ENCODE measurements at regions not wholly inside any gene's neighbourhood (a gene's known extent, or its start where the extent isn't known, plus 50 kb on each side); places are given as distances from the start of the nearest gene placed in this dataset.

DNA sequence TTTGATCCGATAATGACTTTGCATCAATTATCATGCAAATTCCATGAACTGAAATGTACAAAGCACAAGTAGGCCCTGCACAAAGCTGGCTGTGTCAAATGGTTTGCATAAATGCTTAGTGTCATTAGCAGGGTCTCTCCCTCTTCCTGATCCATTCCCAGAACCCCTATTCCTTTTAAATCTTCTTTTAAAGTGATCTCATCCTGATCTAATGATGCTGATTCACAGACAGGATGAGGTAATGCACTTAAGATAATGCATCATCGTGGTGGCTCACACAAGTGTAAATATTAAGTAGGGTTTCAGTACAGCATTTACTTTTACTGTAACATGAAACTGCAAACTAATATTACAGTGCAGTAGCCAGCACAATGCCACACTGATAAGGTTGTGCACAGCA is 304.8 kb upstream of the SOX11 start:
- ChIA-PET CTCF (no interaction called here), POLR2A (no interaction called here)
- TF ChIP-seq CTCF (IDR thresholded peaks at IDR 0.05) = no peak
- intact Hi-C loops (cut with DNase I, micrococcal nuclease) = no loop called here
- H3K9me3 ChIP-seq (ENCODE audit: control insufficient read depth in 1 of 2, insufficient read depth in 1 of 2, low read length in 2 of 2) = peaks cover 0 to 7% of the 10 kb centered on the region in 2 experiments
- no peak overlapping the region for H3K27ac ChIP-seq (ENCODE audit: low read depth in 1 of 2, low read length in 2 of 2)
- Mint-ChIP-seq H3K4me1 (ENCODE audit: low read depth) (no peaks in the 10 kb centered on the region), H3K9me3 (peaks cover 9% of the 10 kb centered on the region), H3K36me3 (ENCODE audit: low read depth) (no peaks in the 10 kb centered on the region), H3K27ac (no peak overlapping the region), H3K27me3 (no peaks in the 10 kb centered on the region), H3K4me3 (no peak overlapping the region)
- no peak overlapping the region for H3K4me3 ChIP-seq (ENCODE audit: low read length)
- DNase-seq = no peak
- ATAC-seq (ENCODE audit: poor library complexity) = no peak
- H3K27me3 ChIP-seq (ENCODE audit: control insufficient read depth in 1 of 2, insufficient read depth in 2 of 2, low read length in 2 of 2) = no peaks in the 10 kb centered on the region
- no peaks in the 10 kb centered on the region for H3K36me3 ChIP-seq (ENCODE audit: insufficient read depth, low read length)
- no peaks in the 10 kb centered on the region for H3K4me1 ChIP-seq (ENCODE audit: insufficient read depth, low read length)

GRCh38 chr2:5389740-5390139 is 302.4 kb upstream of the SOX11 start:
- CTCF ChIA-PET = no interaction called here
- H3K4me1 Mint-ChIP-seq (ENCODE audit: low read depth) = no peaks in the 10 kb centered on the region
- Histone ChIP-seq H3K36me3 (ENCODE audit: insufficient read depth, low read length) (no peaks in the 10 kb centered on the region), H3K27ac (ENCODE audit: low read depth in 1 of 2, low read length in 2 of 2) (no peak overlapping the region), H3K27me3 (ENCODE audit: control insufficient read depth in 1 of 2, insufficient read depth in 2 of 2, low read length in 2 of 2) (no peaks in the 10 kb centered on the region), H3K9me3 (ENCODE audit: control insufficient read depth in 1 of 2, insufficient read depth in 1 of 2, low read length in 2 of 2) (peaks cover 0 to 4% of the 10 kb centered on the region in 2 experiments), H3K4me3 (ENCODE audit: low read length) (no peak overlapping the region), H3K4me1 (ENCODE audit: insufficient read depth, low read length) (no peaks in the 10 kb centered on the region)
- no peaks in the 10 kb centered on the region for H3K27me3 Mint-ChIP-seq
- POLR2A ChIA-PET = no interaction called here
- TF ChIP-seq CTCF (IDR thresholded peaks at IDR 0.05) = no peak
- H3K9me3 Mint-ChIP-seq = peaks cover 9% of the 10 kb centered on the region
- DNase-seq (no peak), ATAC-seq (ENCODE audit: poor library complexity) (no peak)
- H3K27ac Mint-ChIP-seq = no peak overlapping the region
- no peak overlapping the region for H3K4me3 Mint-ChIP-seq
- intact Hi-C loops (cut with DNase I, micrococcal nuclease) = no loop called here
- no peaks in the 10 kb centered on the region for H3K36me3 Mint-ChIP-seq (ENCODE audit: low read depth)

- no peaks in the 10 kb centered on the region for H3K9me3 ChIP-seq (ENCODE audit: control insufficient read depth in 1 of 2, insufficient read depth in 1 of 2, low read length in 2 of 2)
- no peaks in the 10 kb centered on the region for H3K4me1 Mint-ChIP-seq (ENCODE audit: low read depth)
- no peak overlapping the region for H3K27ac Mint-ChIP-seq
- no peaks in the 10 kb centered on the region for H3K4me1 ChIP-seq (ENCODE audit: insufficient read depth, low read length)
- no peak for DNase-seq
- H3K4me3 ChIP-seq (ENCODE audit: low read length) = no peak overlapping the region
- no peak for TF ChIP-seq CTCF (IDR thresholded peaks at IDR 0.05)
- H3K27ac ChIP-seq (ENCODE audit: low read depth in 1 of 2, low read length in 2 of 2) = no peak overlapping the region
- intact Hi-C loops (cut with DNase I, micrococcal nuclease) = no loop called here
- CTCF ChIA-PET = no interaction called here
- H3K27me3 ChIP-seq (ENCODE audit: control insufficient read depth in 1 of 2, insufficient read depth in 2 of 2, low read length in 2 of 2) = no peaks in the 10 kb centered on the region
- H3K4me3 Mint-ChIP-seq = no peak overlapping the region
- POLR2A ChIA-PET = no interaction called here
- no peaks in the 10 kb centered on the region for H3K36me3 ChIP-seq (ENCODE audit: insufficient read depth, low read length)
- H3K36me3 Mint-ChIP-seq (ENCODE audit: low read depth) = no peaks in the 10 kb centered on the region
- no peak for ATAC-seq (ENCODE audit: poor library complexity)
- no peaks in the 10 kb centered on the region for H3K27me3 Mint-ChIP-seq
- peaks cover 9% of the 10 kb centered on the region for H3K9me3 Mint-ChIP-seq
Measured at GRCh38 chr2:5391362-5391761, 300.8 kb upstream of the SOX11 start.

Data from CD4-positive, alpha-beta T cell (primary cell).